NCI-H2196 treated with DMSO at 0.1 percent for 48 hours (cell line): ENCODE measurements at regions not wholly inside any gene's neighbourhood (a gene's known extent, or its start where the extent isn't known, plus 50 kb on each side); places are given as distances from the start of the nearest gene placed in this dataset.
"Not testable (repeated sequence)": the region's sequence is repeated elsewhere in the genome, so short reads cannot be mapped to it uniquely, and the experiment has no call there.

Source experiments
- DNase-seq: peaks from one replicate; lab custom pipeline; 2025; ENCODE audit not compliant: unreplicated experiment; lab: John Stamatoyannopoulos, UW

- no peak for DNase-seq
These were observed 1055.1 kb downstream of the NXPH1 start for GRCh38 chr7:9488555-9488954.

GRCh38 chr7:9498303-9498702 lies 1064.9 kb downstream of the NXPH1 start:
- DNase-seq = no peak

- no peak for DNase-seq
These were observed 1068.9 kb downstream of the NXPH1 start for GRCh38 chr7:9502269-9502668.

- DNase-seq = no peak
These were observed 1071.3 kb downstream of the NXPH1 start for GRCh38 chr7:9504678-9505077.

GRCh38 chr7:9505516-9505915 lies 1072.1 kb downstream of the NXPH1 start:
- DNase-seq = no peak

GRCh38 chr7:9507290-9507689 lies 1073.9 kb downstream of the NXPH1 start:
- no peak for DNase-seq

GRCh38 chr7:9516662-9517061 lies 1083.3 kb downstream of the NXPH1 start:
- DNase-seq = no peak

GRCh38 chr7:9523579-9523978 lies 1090.2 kb downstream of the NXPH1 start:
- no peak for DNase-seq

GRCh38 chr7:9552431-9552830 lies 1119.0 kb downstream of the NXPH1 start:
- not testable (repeated sequence) for DNase-seq

- DNase-seq = no peak
These were observed 1124.4 kb downstream of the NXPH1 start for GRCh38 chr7:9557853-9558252.

- DNase-seq = no peak
These were observed 1142.3 kb downstream of the NXPH1 start for GRCh38 chr7:9575716-9576115.

GRCh38 chr7:9582824-9583223 lies 1149.4 kb downstream of the NXPH1 start:
- no peak for DNase-seq

GRCh38 chr7:9598411-9598810 lies 1165.0 kb downstream of the NXPH1 start:
- DNase-seq = no peak

GRCh38 chr7:9600974-9601373 lies 1167.6 kb downstream of the NXPH1 start:
- DNase-seq = no peak

- no peak for DNase-seq
These were observed 1169.9 kb downstream of the NXPH1 start for GRCh38 chr7:9603291-9603690.

GRCh38 chr7:9608560-9608959 lies 1175.2 kb downstream of the NXPH1 start:
- no peak for DNase-seq

- DNase-seq = not testable (repeated sequence)
These were observed 1187.5 kb downstream of the NXPH1 start for GRCh38 chr7:9620899-9621298.

GRCh38 chr7:9621306-9621902 lies 1188.0 kb downstream of the NXPH1 start:
- DNase-seq = not testable (repeated sequence)

- DNase-seq = no peak
These were observed 1188.5 kb downstream of the NXPH1 start for GRCh38 chr7:9621927-9622326.

GRCh38 chr7:9625953-9626352 lies 1192.5 kb downstream of the NXPH1 start:
- DNase-seq = no peak

GRCh38 chr7:9645756-9646155 lies 1212.3 kb downstream of the NXPH1 start:
- DNase-seq = no peak

- no peak for DNase-seq
These were observed 1223.8 kb downstream of the NXPH1 start for GRCh38 chr7:9657257-9657656.
